M059J (cell line): ENCODE measurements at regions not wholly inside any gene's neighbourhood (a gene's known extent, or its start where the extent isn't known, plus 50 kb on each side); places are given as distances from the start of the nearest gene placed in this dataset.
"Not testable (repeated sequence)": the region's sequence is repeated elsewhere in the genome, so short reads cannot be mapped to it uniquely, and the experiment has no call there.

Experiments used
- DNase-seq: peaks from one replicate; pipeline ENCODE4 v3.0.0-alpha.2; 2012; ENCODE audit warnings: low read depth

DNA sequence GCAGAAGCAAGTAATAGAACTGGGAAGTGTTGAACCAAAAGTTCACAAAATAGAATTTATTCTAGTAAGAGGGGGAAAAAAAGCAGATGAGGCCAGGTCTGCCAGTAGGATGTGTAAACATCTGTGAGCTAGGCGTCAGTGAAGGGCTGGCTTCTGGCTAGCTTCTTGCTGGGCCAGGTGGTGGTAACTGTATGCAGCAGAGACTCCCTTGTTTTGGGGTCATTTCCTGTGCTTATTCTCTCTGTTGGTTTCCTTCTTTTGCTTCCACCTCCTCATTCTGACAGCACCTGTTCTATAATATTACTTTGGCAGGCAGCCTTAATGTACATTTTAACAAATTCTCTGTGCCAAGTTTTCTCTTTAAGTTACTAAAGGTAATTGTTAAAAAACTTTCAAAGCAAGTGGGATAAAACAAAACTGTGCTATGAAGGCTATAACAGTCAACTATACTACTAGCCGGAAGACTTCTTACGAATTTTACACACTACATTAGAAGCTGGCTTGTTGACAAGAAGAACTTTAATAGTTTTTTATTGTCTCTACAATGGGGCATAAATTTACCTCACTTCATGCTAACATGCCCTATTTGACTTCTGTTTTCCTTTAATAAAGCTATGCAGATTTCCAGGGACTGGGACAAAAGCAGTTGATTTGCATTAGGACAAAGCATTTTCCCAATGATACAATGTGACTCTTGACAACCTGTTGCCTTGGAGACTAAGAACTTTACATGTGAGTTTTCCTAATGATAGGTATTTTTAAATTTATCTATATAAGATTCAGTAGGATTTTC, 318.8 kb upstream of the NAALADL2 start:
- DNase-seq = no peak

DNA sequence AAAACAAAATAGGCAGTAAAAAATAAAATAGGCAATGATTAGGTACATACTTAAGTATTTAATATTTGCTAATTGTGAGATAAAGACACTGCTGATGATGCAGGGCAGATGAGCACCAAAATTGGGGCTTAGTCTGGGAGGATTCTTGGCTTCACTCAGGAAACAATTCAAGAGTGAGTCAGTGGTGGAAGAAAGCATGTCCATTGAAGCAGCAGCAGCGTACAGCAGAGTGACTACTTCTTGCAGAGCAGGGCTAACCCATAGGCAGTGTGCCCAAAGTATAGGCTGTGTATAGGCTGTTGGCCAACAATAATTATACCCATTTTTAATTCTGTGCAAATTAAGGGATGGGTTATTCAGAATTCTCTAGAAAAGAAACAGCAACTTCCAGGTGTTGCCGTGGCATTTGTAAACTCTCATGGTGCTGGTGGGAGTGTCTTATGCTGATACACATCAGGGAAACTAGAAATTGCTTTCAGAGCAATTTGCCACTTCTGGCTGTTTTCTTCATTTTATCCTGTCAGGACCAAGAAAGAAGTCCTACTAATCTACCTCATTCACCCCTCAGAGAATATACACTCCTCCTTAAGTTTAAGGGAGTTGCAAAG, 317.3 kb upstream of the NAALADL2 start:
- DNase-seq = peak; percentile 7

DNA sequence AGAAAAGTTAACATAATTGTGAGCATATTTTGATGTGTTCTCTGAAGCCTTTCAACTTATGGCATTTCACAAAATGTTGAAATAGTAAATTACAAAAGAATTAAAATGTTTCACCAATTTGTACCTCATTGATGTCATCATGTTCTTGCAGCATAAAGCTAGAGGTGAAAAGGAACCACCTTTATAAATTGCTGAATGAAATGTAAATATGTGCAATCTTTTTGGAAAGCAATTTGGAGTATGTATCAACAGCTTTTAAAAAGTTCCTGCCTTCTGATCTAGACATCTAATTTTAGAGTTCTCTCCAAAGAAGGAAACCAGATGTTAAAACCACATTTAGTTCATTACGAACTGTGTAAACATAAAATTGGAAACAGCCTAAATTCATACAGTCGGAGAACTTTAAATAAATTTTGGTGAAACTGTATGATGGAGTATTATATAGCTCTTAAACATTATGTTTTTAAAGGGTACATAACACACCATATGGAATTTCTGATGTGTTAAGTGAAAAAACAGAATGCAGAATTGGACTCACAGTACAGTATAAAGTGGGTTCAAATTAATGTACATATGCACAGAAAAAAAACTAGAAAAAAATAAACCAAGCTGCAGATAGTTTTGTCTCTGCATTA, 311.2 kb upstream of the NAALADL2 start:
- DNase-seq = no peak

DNA sequence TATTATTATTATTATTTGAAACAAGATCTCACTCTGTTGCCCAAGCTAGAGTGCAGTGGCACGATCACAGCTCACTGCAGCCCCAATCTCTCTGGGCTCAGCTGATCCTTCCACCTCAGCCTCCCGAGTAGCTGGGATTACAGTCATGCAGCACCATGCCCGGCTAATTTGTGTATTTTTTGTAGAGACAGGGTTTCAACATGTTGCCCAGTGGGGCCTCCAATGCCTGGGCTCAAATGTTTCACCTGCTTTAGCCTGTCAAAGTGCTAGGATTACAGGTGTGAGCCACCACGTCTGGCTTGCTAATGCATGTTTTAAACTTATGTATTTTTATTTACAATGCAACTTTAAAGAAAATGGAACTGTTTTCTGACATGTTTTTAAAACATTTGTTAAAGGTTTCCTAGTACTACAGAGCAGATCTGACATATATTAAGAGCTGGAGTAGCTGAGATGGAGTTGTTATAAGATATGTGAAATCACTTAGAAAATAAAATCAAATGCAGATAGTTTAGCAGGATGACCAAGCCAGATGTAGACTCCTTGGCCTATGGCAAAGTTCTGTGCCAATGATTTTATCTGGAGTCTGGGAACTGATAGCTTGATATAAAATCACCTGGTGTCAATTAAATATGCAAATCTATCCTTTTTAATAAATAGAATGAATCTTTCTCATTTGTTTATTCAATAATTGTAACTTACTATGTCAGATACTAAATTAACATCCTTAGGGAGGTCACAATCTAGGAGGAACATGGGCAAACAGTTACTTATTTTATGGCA, 310.1 kb upstream of the NAALADL2 start:
- no peak for DNase-seq

DNA sequence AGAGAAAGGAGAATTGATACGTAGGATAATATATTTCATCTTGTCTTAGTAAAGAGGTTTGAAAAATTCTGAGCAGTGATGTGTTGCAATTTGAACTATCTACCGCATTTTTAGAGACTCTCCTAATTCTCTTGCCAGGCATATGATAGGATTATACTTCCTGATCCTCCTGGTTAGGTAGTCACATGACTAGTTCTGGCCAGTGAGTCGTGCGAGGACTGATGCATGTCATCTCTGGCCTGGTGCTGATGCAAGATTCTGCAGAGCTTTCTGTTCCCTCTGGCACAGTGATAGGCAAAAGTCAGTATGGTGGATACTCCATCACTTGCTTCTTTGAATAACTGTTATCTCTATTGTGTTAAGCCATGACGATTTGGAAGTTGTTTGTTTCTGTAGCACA, 277.6 kb upstream of the NAALADL2 start:
- peak; percentile 3 for DNase-seq

DNA sequence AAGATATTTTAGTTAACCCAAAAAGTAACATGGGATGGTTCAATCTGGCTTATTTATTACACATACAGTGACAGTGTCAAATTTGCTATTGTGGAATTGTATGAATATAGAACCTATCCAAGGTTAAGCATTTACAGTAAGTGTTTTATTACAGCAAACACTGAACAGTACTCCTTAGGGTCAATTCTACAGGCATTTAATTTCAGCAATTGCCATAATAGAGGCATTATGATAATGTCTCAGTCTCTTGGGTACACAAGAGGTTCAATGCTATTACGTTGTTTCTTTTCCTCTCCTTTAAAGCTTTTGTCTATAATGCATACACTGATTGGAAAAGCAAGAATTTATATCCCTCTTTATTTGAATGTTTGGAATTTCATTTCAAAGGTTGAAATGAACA, 275.7 kb upstream of the NAALADL2 start:
- no peak for DNase-seq

DNA sequence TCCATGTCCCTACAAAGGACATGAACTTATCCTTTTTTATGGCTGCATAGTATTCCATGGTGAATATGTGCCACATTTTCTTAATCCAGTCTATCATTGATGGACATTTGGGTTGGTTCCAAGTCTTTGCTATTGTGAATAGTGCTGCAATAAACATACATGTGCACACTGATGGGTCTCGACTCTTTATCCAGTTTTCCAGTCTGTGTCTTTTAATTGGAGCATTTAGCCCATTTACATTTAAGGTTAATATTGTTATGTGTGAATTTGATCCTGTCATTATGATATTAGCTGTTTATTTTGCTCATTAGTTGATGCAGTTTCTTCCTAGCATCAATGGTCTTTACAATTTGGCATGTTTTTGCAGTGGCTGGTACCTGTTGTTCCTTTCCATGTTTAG, 272.0 kb upstream of the NAALADL2 start:
- not testable (repeated sequence) for DNase-seq

DNA sequence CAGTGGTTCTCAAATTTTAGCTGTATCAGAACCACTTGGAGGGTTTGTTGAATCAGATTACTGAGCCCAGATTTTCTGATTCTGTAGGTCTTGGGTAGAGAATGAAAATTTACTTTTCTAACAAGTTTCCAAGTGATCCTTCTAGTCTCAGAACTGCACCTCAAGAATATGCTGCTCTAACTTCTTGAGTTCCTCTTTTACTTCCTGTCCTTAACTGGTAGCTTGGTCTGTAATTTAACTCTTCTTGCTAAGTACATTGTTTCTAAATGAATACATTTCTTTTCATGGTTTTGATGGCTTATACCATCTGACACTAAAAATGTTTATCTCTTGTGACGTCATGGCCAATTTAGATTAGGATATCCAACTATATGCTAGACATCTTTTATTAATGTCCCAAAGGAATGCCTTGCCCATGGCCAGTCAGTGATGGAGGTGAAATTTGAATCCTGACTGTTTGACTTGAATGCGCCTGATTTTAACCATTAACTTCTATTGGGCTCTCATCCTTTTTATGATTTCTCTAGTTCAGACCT, 262.6 kb upstream of the NAALADL2 start:
- DNase-seq = no peak

DNA sequence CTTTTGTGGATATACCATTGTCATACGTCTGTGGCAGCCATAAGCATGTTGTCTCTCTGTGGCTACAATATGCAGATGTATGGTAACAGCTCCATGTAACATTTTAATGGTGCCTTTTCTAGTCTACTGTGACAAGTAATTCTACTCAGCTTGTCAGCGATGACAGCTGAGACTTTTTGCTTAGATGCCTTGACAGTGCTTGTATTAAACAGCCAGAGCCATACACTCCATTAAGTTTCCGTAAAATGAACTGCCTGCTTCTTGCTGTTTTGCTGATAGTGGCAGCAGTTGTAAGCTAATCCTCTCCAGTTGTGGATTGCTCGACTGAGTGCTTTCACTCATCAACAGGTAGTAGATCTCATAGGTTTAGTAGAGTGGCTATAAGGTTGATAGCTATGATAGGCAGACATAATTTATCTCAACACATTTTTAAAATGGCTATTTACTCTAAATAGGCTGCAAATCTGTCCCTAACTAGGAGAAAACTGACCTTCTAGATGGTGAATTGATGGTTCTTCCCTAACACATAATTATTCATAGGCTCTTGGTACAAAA, 260.2 kb upstream of the NAALADL2 start:
- DNase-seq = no peak

DNA sequence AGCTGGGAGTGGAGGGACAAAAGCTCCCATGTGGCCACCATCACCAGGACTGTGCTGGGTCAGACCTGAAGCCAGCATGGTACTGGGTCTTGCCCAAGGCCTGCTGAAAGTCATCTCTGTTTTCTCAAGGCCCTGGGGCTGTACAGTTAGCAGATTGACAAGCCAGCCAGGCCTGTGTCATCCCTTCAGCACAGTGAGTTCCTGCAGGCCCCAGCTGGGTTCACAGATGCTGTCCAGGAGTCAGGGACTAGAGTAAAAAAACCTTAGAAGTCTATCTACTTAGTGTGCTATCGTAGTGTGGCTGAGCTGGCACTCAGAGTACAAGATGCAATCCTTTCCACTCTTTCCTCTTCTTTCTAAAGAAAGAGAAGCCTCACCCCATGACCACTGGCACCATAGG, 246.0 kb upstream of the NAALADL2 start:
- peak; percentile 9 for DNase-seq

DNA sequence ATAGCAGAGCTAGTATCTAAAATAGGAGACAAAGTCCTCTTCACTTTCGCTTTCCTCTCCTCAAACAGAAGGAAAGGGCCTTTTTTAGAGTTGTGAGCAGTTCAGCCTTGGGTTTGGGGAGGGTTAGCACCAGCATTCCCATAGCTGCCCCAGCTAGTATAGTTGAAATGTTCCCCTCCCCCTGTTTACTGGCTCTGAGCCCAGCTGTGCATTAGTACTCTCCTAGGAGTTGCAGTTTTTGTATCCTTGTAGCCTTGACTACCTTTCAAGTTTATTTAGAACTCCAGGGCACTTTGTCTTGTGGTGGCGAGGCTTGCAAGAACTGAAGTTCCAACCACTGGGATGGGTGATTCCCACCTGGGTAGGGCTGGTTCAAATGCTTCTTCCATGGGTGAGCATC, 245.1 kb upstream of the NAALADL2 start:
- peak; percentile 37 for DNase-seq

DNA sequence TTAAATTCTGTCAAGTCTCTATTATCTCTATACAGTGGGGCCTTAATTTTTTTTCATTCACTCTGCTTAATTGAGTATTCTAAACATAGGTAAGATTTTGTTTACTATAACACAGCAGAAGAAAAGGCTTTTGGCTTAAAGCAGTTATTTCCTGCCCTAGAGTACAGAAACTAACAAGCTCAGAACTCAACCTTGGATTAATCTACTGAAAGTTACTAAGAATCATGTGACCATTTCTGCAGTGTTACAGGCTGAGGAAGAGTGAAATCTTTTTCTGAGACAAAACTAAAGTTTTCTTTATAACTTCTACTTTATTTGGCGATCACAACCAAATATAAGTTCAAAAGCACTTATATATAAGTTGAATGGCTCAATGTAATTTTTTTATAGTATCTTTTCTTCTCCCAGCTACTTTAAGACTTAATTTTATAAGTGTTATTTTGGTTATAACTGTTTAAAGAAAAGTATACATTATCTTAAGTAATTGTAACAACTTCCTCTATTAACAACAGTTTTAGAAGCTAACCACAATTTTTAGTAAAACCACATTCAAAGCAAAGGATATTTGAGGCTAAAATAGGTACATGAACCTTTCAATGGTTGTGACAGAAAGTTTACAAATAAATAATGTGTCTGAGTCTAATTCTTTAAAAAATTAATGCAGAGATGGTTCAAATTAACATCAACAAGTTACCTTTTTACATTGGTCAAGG, 240.6 kb upstream of the NAALADL2 start:
- DNase-seq = no peak

DNA sequence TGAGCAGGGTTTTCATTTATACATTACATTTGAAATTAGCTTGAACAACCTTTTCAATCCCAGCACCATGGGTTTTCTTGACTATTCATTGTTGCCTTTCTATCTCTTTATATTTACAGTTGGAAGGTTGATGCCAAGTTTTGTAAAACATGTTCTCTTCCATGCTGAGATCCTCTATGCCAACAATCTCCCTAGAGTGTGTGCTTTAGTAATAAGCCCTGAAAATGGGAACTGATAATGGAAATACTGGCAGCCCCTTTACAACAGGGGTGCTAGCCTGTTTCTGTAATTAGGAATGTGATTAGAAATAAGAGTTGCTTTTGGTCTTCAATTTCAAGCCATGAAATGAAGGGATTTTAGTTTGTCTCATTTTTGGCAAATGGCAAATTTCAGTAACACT, 239.9 kb upstream of the NAALADL2 start:
- DNase-seq = no peak

DNA sequence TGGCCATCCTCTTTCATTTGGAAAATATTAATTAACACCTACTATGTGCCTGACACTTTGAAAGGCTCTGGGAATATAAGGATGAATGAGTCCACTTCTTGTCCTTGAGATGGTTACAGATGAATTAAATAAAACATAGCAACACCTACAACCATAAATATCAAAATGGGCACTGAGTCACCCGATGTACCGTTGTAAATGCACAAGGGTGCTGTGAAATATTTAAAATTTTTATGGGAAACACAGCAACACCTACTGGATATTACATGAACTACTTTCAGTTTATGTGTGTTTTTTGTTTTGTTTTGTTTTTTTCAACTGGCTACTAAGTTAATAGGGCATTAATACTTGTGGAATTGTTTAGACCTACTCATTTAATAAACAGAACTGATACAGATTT, 239.0 kb upstream of the NAALADL2 start:
- DNase-seq = peak; percentile 40

DNA sequence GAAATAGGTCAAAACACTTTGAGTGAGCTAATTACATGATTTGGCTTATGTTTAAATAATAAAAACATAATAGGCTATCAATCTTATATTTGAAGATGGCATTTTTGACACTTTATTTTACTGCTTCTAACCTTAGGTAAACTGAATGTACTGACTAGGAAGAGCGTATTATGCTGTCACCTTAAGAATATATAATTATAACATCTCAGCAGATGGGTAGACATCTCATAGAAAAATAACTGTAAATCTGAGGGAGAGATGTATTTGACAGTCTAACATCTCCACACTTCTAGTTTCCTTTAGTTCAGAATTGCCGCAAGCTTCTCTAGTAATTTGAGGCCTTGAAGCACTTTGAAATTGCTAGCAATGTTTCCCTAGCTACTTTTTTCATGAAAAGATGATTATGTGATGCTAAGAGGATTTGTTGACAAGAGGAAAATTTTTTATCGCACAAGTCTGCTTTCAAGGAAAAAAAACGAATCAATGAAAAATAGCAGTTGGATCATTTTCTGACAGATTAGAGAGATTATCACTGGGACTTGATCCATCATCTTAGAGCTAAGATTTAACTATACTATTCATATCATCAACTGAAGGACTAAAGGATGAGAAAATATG, 238.2 kb upstream of the NAALADL2 start:
- no peak for DNase-seq

DNA sequence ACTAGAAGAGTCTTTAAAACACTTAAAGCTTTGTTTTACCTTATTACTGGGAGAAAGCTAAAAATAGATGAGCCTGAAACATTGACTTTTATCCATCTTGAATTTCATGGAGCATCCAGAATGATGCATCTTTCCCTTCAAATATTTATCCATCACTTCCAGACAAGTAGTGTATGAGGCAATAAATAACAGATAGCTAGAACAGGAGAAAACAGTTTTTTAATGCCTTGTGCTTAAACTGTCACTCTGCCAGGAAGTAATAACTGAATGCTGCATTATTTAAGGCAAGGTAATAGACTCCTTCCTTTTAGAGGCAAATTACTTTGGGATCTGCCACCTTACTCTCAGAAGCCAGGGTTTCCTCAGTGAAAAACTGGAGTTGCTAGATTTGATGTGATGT, 225.8 kb upstream of the NAALADL2 start:
- DNase-seq = no peak

DNA sequence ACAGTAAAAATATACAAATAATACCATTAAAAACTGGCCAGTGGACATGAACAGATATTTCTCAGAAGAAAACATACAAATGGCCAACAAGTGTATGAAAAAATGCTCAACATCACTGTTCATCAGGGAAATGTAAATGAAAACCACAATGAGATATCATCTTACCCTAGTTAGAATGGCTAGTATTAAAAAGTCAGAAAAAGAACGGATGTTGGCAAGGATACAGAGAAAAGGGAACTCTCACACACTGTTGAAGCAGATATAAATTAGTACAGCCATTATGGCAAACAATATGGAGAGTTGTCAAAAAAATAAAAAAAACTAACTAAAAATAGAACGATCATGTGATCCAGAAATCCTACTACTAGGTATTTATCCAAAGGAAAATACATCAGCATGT, 222.7 kb upstream of the NAALADL2 start:
- DNase-seq = no peak

DNA sequence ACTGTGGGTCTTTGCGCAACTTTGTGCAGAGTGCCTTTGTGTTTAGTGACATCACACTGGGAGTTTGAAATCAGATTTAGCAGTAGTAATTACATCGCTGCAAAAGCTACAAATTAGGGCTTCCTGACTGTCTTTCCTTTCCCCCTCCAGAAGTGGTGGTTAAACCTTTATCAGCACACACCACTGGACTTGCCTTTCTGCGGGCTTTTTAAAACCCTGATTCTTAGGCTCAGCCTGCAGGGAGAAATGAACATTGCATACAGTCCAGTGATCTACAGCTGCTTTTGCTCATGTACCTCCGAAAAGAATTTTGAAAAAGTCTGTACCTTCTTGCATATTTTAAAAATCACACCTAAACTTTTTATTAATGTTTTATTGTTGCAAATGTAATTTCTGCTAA, 219.7 kb upstream of the NAALADL2 start:
- DNase-seq = no peak

DNA sequence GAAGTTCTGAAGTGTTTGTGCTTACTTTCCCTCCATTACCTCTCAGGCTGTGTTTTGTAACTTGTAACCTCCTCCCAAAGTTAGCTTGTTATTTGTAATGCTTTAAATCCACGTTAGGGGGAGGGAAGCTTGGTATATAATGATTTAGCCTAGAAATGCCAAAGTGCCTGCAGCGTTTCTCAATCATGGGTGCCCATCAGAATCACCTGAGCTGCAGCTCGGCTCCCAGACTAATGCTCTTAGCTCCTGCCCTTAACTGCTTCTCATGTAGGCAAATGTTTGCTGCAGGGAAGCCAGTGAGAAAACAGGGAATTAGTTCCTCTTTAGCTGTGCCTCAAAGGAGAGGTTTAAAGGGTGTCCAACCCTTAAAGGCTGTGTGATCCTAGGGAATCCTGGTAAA, 219.2 kb upstream of the NAALADL2 start:
- no peak for DNase-seq

DNA sequence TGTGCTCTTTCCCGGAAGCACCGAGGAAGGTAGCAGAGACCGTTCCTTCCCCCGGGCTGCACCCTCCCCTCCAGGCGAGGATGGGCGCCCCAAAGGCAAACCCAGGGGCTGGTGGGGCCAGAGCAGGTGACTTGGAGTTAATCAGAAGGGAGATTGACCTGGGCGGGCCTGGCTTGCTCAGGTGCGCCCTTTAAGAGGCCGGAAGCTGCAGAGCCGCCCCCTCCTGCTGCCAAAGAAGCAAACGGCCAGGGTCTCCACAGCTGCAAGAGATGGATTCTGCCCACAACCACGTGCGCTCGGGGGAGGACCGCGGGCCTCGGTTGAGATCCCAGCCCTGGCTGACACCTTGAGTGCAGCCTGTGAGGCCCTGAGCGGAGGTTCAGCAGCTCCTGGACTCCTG, 218.2 kb upstream of the NAALADL2 start:
- DNase-seq = no peak

DNA sequence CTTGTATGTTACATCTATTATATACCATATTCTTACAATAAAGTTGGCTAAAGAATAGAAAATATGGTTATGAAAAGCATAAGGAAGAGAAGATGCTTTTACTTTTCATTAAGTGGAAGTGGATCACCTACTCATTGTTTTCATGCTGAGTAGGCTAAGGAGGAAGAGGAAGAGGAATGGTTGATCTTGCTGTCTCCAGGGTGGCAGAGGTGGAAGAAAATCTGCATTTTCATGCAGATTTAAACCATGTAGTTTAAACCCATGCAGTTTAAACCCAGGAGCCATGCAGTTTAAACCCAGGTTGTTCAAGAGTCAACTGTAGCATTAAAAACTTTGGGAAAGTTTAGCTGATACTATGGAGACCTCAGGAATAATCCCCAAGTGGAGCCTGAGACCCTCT, 214.8 kb upstream of the NAALADL2 start:
- no peak for DNase-seq
